ENCODE measurements at regions not wholly inside any gene's neighbourhood (a gene's known extent, or its start where the extent isn't known, plus 50 kb on each side); places are given as distances from the start of the nearest gene placed in this dataset.

- TF ChIP-seq, protein P1, sequence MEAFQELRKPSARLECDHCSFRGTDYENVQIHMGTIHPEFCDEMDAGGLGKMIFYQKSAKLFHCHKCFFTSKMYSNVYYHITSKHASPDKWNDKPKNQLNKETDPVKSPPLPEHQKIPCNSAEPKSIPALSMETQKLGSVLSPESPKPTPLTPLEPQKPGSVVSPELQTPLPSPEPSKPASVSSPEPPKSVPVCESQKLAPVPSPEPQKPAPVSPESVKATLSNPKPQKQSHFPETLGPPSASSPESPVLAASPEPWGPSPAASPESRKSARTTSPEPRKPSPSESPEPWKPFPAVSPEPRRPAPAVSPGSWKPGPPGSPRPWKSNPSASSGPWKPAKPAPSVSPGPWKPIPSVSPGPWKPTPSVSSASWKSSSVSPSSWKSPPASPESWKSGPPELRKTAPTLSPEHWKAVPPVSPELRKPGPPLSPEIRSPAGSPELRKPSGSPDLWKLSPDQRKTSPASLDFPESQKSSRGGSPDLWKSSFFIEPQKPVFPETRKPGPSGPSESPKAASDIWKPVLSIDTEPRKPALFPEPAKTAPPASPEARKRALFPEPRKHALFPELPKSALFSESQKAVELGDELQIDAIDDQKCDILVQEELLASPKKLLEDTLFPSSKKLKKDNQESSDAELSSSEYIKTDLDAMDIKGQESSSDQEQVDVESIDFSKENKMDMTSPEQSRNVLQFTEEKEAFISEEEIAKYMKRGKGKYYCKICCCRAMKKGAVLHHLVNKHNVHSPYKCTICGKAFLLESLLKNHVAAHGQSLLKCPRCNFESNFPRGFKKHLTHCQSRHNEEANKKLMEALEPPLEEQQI (IDR thresholded peaks at IDR 0.05): no peak
- no peak for TF ChIP-seq SREBF1 (IDR thresholded peaks at IDR 0.05; ENCODE audit: borderline replicate concordance, low read depth, low read length)
- TF ChIP-seq POLR2H (tag; IDR thresholded peaks at IDR 0.05; ENCODE audit: low read depth): no peak
- no peak for TF ChIP-seq ZNF57 (CRISPR knock-in tag; IDR thresholded peaks at IDR 0.05)
- TF ChIP-seq SMARCC2 (IDR thresholded peaks at IDR 0.05; ENCODE audit: low read depth): no peak
- no peak for TF ChIP-seq ZNF75A (CRISPR knock-in tag; IDR thresholded peaks at IDR 0.05)
- TF ChIP-seq, protein P2, sequence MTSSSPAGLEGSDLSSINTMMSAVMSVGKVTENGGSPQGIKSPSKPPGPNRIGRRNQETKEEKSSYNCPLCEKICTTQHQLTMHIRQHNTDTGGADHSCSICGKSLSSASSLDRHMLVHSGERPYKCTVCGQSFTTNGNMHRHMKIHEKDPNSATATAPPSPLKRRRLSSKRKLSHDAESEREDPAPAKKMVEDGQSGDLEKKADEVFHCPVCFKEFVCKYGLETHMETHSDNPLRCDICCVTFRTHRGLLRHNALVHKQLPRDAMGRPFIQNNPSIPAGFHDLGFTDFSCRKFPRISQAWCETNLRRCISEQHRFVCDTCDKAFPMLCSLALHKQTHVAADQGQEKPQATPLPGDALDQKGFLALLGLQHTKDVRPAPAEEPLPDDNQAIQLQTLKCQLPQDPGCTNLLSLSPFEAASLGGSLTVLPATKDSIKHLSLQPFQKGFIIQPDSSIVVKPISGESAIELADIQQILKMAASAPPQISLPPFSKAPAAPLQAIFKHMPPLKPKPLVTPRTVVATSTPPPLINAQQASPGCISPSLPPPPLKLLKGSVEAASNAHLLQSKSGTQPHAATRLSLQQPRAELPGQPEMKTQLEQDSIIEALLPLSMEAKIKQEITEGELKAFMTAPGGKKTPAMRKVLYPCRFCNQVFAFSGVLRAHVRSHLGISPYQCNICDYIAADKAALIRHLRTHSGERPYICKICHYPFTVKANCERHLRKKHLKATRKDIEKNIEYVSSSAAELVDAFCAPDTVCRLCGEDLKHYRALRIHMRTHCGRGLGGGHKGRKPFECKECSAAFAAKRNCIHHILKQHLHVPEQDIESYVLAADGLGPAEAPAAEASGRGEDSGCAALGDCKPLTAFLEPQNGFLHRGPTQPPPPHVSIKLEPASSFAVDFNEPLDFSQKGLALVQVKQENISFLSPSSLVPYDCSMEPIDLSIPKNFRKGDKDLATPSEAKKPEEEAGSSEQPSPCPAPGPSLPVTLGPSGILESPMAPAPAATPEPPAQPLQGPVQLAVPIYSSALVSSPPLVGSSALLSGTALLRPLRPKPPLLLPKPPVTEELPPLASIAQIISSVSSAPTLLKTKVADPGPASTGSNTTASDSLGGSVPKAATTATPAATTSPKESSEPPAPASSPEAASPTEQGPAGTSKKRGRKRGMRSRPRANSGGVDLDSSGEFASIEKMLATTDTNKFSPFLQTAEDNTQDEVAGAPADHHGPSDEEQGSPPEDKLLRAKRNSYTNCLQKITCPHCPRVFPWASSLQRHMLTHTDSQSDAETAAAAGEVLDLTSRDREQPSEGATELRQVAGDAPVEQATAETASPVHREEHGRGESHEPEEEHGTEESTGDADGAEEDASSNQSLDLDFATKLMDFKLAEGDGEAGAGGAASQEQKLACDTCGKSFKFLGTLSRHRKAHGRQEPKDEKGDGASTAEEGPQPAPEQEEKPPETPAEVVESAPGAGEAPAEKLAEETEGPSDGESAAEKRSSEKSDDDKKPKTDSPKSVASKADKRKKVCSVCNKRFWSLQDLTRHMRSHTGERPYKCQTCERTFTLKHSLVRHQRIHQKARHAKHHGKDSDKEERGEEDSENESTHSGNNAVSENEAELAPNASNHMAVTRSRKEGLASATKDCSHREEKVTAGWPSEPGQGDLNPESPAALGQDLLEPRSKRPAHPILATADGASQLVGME (CRISPR knock-in tag; IDR thresholded peaks at IDR 0.05): no peak
Observed at GRCh38 chr13:20285530-20285929, 53.4 kb upstream of the GJB6 start (continued).
